Brain microvascular endothelial cell (primary cell): ENCODE measurements at regions not wholly inside any gene's neighbourhood (a gene's known extent, or its start where the extent isn't known, plus 50 kb on each side); places are given as distances from the start of the nearest gene placed in this dataset.

Source experiments
- DNase-seq: peaks from one replicate; pipeline ENCODE4 v3.0.0-alpha.2; 2020
- H3K27ac ChIP-seq: fragments of 250-450 bp; sonication (Bioruptor Pico); 2 replicates; pipeline ENCODE4 v1.5.1; 2020; ENCODE audit warnings: mild to moderate bottlenecking, moderate library complexity
- H3K27me3 ChIP-seq: fragments of 250-450 bp; sonication (Bioruptor Pico); replicated peaks from 2 replicates; pipeline ENCODE4 v1.5.1; 2020; ENCODE audit warnings: mild to moderate bottlenecking
- H3K36me3 ChIP-seq: fragments of 250-450 bp; sonication (Bioruptor Pico); replicated peaks from 2 replicates; pipeline ENCODE4 v1.5.1; 2020; ENCODE audit warnings: mild to moderate bottlenecking
- H3K4me3 ChIP-seq: 2 replicates; pipeline ENCODE4 v1.5.1; 2011; ENCODE audit warnings: low read depth, mild to moderate bottlenecking, control low read depth, low read length, moderate library complexity
- in situ Hi-C: cut with HindIII; loops from 2 replicates; pipeline ENCODE4 v1.10.0; 2017; ENCODE audit warnings: low sequenced_read_pairs, low pct_ligation_motif_present
- TF ChIP-seq, protein P1 (sequence below): IDR thresholded peaks from 2 replicates; pipeline ENCODE4 v1.5.1; 2011; ENCODE audit warnings: low read depth, mild to moderate bottlenecking, moderate library complexity, low read length, control low read depth, inconsistent platforms; ENCODE audit errors: missing control alignments

DNA sequence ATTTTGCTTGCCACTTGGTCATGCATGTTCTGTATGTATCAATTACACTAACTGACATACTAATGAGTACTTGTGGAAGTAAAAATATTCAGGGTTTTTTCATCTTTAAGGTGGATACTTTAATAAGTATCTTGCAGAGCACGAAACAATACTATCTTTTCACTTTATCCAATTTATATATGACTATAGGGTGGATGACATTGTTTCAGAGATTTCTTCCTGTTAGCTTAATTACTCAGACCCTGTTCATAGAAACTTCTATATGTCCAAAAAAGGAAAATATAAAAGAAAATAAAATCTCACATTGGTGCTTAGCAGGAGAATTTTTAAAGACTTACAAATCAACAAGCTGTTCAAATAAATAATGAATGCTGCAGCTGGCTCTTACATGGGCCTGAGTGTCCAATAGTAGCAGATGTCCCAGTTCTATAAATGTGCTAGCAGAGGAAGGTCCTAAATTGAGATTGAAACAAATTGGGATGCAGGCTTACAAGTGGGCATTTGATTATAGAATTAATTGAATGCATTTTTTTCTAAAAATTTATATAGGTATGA, 91.5 kb upstream of the THSD7A start:
- Histone ChIP-seq H3K27me3 (no peaks in the 10 kb centered on the region), H3K27ac (no peak overlapping the region), H3K4me3 (no peak overlapping the region), H3K36me3 (no peaks in the 10 kb centered on the region)
- TF ChIP-seq, protein P1, sequence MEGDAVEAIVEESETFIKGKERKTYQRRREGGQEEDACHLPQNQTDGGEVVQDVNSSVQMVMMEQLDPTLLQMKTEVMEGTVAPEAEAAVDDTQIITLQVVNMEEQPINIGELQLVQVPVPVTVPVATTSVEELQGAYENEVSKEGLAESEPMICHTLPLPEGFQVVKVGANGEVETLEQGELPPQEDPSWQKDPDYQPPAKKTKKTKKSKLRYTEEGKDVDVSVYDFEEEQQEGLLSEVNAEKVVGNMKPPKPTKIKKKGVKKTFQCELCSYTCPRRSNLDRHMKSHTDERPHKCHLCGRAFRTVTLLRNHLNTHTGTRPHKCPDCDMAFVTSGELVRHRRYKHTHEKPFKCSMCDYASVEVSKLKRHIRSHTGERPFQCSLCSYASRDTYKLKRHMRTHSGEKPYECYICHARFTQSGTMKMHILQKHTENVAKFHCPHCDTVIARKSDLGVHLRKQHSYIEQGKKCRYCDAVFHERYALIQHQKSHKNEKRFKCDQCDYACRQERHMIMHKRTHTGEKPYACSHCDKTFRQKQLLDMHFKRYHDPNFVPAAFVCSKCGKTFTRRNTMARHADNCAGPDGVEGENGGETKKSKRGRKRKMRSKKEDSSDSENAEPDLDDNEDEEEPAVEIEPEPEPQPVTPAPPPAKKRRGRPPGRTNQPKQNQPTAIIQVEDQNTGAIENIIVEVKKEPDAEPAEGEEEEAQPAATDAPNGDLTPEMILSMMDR = no peak
- DNase-seq = no peak
- in situ Hi-C loops = no loop called here

DNA sequence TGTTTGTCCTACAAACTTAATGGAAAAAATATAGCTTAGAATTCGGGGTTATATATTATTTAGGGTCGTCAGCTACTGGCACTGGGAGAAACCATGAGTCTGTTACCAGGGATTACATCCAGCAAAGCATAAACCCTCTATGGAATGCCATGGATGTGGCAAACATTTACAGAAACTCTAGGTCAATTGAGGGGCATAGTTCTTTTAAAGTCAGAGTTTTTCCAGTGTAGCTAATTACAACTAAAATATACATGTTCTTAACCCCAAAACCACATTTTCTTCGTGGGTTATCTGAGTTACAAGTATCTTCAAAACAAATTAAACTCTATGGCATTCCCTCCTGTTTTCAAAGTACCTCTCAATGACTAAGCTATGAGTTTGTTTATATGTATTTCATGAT, 99.3 kb upstream of the THSD7A start:
- DNase-seq = no peak
- Histone ChIP-seq H3K36me3 (no peaks in the 10 kb centered on the region), H3K4me3 (no peak overlapping the region), H3K27me3 (no peaks in the 10 kb centered on the region), H3K27ac (no peak overlapping the region)
- in situ Hi-C loops = no loop called here
- TF ChIP-seq, protein P1 = no peak

DNA sequence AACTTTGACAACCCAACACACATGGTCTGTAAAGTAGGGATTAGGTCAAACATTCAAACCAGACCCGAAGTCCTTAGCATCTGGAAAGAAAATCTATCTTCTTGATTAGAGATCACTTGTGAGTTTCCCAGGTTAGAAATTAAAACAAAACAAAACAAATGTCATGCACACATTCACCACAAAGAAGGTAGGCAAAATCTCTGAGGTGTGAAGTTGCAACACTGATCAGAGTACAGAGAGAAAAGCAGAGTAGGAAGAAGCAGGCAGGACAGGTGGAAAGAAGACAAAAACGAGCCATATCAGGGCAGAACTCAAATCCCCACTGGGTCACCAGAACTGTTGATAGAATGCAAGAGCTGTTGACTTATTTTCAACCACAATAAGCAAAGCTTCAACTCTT, 102.8 kb upstream of the THSD7A start:
- H3K27me3 ChIP-seq = no peaks in the 10 kb centered on the region
- TF ChIP-seq, protein P1 = no peak
- no peak for DNase-seq
- H3K27ac ChIP-seq = no peak overlapping the region
- no peak overlapping the region for H3K4me3 ChIP-seq
- in situ Hi-C loops = no loop called here
- no peaks in the 10 kb centered on the region for H3K36me3 ChIP-seq

DNA sequence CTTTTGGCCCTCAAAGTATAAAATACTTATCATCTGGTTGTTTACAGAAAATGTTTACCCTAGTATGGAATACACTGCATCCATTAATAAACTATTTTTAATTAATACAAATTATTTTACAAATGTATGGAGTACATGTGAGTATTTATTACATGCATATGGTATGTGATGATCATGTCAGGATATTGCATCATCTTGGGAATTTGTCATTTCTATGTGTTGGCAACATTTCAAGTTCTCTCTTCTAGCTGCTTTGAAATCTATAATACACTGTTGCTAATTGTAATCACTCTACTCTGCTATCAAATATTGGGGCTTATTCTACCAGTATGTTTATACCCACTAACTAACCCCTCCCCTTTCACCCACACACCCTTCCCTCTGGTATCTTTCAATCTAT, 103.9 kb upstream of the THSD7A start:
- TF ChIP-seq, protein P1 = no peak
- no peak for DNase-seq
- H3K27ac ChIP-seq = no peak overlapping the region
- in situ Hi-C loops = no loop called here
- no peaks in the 10 kb centered on the region for H3K36me3 ChIP-seq
- no peak overlapping the region for H3K4me3 ChIP-seq
- H3K27me3 ChIP-seq = no peaks in the 10 kb centered on the region

DNA sequence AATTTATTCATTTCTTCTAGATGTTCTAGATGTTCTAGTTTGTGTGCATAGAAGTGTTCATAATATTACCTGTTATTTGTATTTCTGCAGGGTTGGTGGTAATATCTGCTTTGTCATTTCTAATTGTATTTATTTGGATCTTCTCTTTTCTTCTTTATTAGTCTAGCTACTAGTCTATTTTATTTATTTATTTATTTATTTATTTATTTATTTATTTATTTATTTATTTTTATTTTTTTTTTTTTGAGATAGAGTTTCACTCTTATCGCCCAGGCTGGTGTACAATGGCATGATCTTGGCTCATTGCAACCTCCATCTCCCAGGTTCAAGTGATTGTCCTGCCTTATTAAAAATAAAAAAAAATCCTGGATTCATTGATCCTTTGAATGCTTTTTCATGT, 114.8 kb upstream of the THSD7A start:
- no peak overlapping the region for H3K4me3 ChIP-seq
- DNase-seq = no peak
- no peaks in the 10 kb centered on the region for H3K27me3 ChIP-seq
- H3K36me3 ChIP-seq = no peaks in the 10 kb centered on the region
- TF ChIP-seq, protein P1 = no peak
- no peak overlapping the region for H3K27ac ChIP-seq
- in situ Hi-C loops = no loop called here

DNA sequence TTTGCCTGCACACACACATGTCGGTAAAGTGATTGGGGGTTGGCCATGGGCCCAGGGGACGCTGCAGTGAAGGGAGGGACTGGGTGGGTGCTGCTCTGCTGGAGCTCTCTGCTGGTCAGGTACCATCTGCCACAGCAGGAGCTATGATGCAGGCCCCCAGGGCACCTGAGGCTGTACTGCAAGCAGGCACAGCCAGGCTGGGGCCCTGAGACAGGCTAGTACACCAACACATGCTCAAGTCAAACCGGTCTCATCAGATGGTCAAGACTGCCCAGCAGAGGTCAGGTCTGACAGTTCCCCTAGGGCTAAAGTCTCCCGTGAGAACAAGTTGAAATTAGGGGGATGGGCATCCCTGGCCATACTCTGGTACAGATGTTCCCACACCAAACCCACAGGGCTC, 118.3 kb upstream of the THSD7A start:
- DNase-seq = no peak
- TF ChIP-seq, protein P1 = no peak
- no peaks in the 10 kb centered on the region for H3K27me3 ChIP-seq
- no peak overlapping the region for H3K4me3 ChIP-seq
- in situ Hi-C loops = no loop called here
- H3K36me3 ChIP-seq = no peaks in the 10 kb centered on the region
- H3K27ac ChIP-seq = no peak overlapping the region
